Spleen (tissue), 7 donors: ENCODE measurements at regions not wholly inside any gene's neighbourhood (a gene's known extent, or its start where the extent isn't known, plus 50 kb on each side); places are given as distances from the start of the nearest gene placed in this dataset.

Experiments
- POLR2A ChIP-seq, 3 donors: fragments of 450-650 bp; IDR thresholded peaks; one replicate each; pipeline ENCODE4 v1.5.1; 2017; ENCODE audit warnings: antibody characterized with exemption in 3 of 3, mild to moderate bottlenecking in 1 of 3
- POLR2AphosphoS5 ChIP-seq, 3 donors: sonication (generic); formaldehyde crosslinking; IDR thresholded peaks; one replicate each; pipeline ENCODE4 v1.5.1; 2017; ENCODE audit warnings: antibody characterized with exemption in 3 of 3
- TF ChIP-seq, protein P1 (sequence below), 11 experiments: fragments of 200-600 bp in 7 of 11; fragments of 450-650 bp in 4 of 11; sonication (generic) in 4 of 11; IDR thresholded peaks in 8 of 11; conservative IDR thresholded peaks in 3 of 11; 1 replicate in 7 of 11; 2 replicates in 4 of 11; pipeline versions ENCODE4 v1.4.0 to v1.8.0; 2016 to 2021; ENCODE audit warnings: antibody characterized with exemption in 11 of 11, inconsistent platforms in 4 of 11, mild to moderate bottlenecking in 1 of 11
- donor health status: DM: no; HTN: no; CAD: no; lungs with moderate emphysema.
- donor health status: DM: no; HTN: no; CAD: no.
- donor health status: DM: no; HTN: no; CAD: no.

DNA sequence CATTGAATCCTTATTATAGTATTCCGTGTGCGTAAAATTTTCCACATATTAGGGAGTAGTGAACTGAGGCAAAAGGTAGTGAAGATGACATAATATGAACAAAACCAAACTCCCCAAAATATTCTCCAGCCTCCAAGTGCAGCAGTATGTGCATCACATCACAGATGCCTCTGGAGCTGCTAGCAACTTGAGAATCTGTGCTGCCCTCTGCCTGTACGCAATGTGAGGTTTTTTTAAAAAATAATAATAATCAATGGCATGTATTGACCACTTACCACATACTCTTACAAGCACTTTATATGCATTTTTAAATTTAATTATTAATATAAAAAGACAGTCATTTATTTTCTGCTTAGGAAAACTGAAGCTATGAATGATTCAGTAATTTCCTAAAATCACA is 583.0 kb upstream of the SPRY2 start:
- TF ChIP-seq, protein P1, sequence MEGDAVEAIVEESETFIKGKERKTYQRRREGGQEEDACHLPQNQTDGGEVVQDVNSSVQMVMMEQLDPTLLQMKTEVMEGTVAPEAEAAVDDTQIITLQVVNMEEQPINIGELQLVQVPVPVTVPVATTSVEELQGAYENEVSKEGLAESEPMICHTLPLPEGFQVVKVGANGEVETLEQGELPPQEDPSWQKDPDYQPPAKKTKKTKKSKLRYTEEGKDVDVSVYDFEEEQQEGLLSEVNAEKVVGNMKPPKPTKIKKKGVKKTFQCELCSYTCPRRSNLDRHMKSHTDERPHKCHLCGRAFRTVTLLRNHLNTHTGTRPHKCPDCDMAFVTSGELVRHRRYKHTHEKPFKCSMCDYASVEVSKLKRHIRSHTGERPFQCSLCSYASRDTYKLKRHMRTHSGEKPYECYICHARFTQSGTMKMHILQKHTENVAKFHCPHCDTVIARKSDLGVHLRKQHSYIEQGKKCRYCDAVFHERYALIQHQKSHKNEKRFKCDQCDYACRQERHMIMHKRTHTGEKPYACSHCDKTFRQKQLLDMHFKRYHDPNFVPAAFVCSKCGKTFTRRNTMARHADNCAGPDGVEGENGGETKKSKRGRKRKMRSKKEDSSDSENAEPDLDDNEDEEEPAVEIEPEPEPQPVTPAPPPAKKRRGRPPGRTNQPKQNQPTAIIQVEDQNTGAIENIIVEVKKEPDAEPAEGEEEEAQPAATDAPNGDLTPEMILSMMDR (IDR thresholded peaks at IDR 0.05 in 8 of 11, conservative IDR thresholded peaks at IDR 0.05 in 3 of 11), result no peak
- TF ChIP-seq POLR2A (IDR thresholded peaks at IDR 0.05) (no peak), POLR2AphosphoS5 (IDR thresholded peaks at IDR 0.05) (no peak)
